H1 (cell line): ENCODE measurements at regions not wholly inside any gene's neighbourhood (a gene's known extent, or its start where the extent isn't known, plus 50 kb on each side); places are given as distances from the start of the nearest gene placed in this dataset.

Experiments
- ATF2 ChIP-seq: IDR thresholded peaks from 2 replicates; pipeline ENCODE4 v1.6.1; 2012; ENCODE audit warnings: low read length, inconsistent platforms
- ATF3 ChIP-seq: IDR thresholded peaks from 2 replicates; pipeline ENCODE4 v1.6.1; 2011; ENCODE audit warnings: low read depth, mild to moderate bottlenecking, low read length; ENCODE audit not compliant: insufficient read depth
- BACH1 ChIP-seq: IDR thresholded peaks from 2 replicates; pipeline ENCODE4 v1.6.1; 2012; ENCODE audit warnings: low read length, improper control_type of control experiment
- JUND ChIP-seq: IDR thresholded peaks from 2 replicates; pipeline ENCODE4 v1.6.1; 2011; ENCODE audit warnings: mild to moderate bottlenecking, improper control_type of control experiment, low read length
- PHF8 ChIP-seq: fragments of 200-600 bp; sonication (generic); conservative IDR thresholded peaks from 2 replicates; pipeline ENCODE4 v1.7.1; 2012; ENCODE audit warnings: low read depth, mild to moderate bottlenecking, inconsistent platforms, low read length, moderate library complexity
- USF2 ChIP-seq: IDR thresholded peaks from 2 replicates; pipeline ENCODE4 v1.6.1; 2011; ENCODE audit warnings: low read length, improper control_type of control experiment

- TF ChIP-seq ATF2 (no peak), BACH1 (no peak), JUND (no peak), ATF3 (no peak), USF2 (no peak), PHF8 (no peak)
Observed at GRCh38 chr4:139611391-139611790, 54.2 kb upstream of the MGST2 start (continued).
